Fibroblast of skin of scalp (primary cell): ENCODE measurements at regions not wholly inside any gene's neighbourhood (a gene's known extent, or its start where the extent isn't known, plus 50 kb on each side); places are given as distances from the start of the nearest gene placed in this dataset.
A peak's percentile ranks its signal among the peaks of the same experiment; 100 is the strongest.
"Not testable (repeated sequence)": the region's sequence is repeated elsewhere in the genome, so short reads cannot be mapped to it uniquely, and the experiment has no call there.

Experiments
- DNase-seq: peaks from one replicate; pipeline ENCODE4 v3.0.0-alpha.2; 2013

DNA sequence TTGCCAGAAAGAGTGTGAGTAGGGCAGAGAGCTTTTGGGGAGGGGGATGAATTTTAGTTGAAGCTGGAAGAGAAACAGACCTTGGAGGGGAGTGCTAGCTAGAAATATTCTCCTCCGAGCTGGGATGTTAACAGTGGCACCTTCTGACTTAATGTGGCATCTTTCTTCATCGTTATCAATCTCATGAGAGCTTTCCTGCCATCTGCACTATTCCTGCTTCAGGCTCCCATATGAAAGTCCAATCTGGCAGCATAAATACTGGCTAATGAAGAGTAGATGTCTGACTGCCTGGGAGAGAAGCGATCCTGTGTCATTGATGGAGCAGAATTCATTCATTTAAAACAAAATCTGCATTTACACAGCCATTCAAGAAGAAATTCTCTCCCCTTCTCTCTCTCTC is 284.5 kb downstream of the TMEM38B start:
- no peak for DNase-seq

DNA sequence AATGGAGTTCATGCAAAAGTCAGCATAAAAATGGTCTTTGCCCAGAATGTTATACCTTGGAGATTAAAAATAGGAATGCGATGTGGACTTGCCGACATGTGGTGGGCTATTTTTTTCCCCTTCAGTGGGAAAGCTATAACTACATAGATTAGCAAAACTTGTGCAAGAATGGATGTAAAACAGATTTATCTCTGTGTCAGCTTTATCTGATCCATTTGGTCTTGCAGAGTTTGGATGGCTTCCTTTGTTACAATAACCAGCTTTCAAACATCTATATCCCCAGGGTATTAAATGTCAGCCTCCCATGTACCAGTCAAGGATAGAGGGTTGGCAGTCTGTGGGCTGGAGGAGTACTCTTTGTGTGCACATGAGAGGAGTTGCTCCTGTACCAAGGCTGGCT is 284.9 kb downstream of the TMEM38B start:
- no peak for DNase-seq

DNA sequence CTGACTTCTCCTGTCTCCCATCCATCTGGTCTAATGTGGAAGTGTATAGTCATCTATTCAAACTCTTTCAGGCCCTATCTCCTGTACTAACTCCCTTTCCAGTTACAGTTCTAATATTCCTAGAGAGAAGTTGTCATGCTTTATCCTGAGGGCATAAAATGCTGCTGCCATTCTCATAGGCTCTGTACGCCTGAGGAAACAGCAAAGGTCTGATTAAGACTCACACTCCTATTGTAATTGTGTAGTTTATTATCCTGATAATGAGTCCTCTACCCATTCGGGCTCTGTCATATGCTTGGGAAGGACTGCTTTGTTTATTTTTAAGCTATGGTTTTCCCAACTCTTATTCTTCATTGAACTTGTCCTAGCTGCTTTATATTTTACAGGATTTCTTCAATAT is 290.4 kb downstream of the TMEM38B start:
- DNase-seq, result no peak

DNA sequence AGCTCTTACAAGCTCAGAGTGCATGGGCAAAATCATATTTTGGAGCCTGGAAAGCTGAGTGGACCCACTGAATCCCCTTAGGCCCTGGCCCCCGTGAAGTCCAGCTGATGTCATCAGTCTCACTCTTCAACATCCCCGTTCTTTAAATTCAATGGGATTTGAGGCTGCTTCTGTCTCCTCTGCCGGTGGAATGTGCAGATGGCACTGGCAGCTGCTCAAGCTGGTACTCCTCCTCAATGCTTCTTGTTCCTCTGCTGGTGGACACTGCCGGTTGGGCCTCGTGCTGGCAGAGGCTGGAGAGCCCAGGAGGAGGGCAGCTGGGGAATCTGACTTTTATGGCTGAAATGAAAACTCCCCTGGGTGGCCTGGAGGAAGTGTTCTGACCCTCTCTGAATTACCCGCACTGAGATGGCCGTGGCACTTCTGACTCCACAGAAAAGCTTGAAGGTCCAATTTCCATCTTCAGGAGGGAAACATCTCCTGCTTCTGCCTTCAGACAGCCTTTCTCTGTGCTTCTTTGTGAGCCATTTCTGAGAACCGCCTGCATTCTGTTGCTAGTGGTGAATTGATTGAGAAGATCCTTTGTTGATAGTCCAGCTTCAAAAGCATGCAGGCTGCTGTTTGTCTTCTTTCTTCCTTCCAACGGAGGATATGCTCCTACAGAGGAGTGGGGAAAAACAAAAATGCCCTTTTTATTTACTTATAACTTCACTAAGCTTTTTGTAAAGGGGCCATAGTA is 298.9 kb downstream of the TMEM38B start:
- DNase-seq, result no peak

DNA sequence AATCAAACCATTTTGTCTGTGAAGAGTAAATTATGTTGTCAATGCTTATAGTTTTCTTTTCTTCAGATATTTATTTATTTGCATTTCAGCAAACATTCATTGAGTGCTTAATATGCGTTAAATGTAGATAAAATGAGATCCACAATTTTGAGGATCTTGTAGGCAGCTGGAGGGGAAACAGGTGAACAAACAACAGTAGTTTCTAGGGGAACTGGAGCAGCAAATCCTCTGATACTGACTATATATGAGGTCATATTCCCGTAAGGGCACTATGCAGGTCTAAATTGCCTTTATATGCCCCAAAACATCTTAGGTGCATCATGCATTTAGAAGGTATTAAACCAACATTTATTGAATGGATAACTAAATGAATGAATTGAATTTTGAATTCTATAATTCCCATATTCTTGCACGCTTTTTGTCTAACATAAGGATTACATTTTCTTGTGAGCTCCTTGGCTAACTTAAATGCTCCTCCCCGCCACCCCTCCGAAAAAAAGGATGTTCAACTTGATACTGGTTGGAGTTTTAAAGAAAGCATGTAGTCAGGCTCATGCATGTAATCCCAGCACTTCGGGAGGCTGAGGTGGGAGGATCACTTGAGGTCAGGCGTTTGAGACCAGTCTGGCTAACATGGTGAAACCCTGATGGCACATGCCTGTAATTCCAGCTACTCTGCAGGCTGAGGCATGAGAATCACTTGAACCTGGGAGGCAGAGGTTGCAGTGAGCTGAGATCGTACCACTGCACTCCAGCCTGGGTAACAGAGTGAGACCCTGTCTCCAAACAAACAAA is 299.8 kb downstream of the TMEM38B start:
- DNase-seq, result no peak

DNA sequence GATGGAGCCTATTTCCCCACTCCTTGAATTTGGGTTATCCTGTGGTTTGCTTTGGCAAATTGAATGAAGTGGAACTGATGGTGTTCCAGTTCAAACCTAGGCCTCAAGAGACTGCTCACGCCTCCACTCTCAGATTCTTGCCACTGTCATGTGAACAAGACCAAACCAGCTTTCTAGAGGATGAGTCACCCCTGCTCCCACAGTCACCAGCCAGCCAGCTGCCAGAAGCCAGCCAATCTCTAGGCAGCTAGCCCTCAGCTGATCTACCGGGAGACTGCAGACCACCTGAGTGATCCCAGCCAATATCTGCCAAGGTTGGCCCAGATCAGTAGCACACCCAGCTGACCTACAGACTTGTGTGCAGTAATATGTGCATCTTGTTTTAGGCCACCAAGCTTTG is 300.6 kb downstream of the TMEM38B start:
- peak; percentile 53 for DNase-seq

DNA sequence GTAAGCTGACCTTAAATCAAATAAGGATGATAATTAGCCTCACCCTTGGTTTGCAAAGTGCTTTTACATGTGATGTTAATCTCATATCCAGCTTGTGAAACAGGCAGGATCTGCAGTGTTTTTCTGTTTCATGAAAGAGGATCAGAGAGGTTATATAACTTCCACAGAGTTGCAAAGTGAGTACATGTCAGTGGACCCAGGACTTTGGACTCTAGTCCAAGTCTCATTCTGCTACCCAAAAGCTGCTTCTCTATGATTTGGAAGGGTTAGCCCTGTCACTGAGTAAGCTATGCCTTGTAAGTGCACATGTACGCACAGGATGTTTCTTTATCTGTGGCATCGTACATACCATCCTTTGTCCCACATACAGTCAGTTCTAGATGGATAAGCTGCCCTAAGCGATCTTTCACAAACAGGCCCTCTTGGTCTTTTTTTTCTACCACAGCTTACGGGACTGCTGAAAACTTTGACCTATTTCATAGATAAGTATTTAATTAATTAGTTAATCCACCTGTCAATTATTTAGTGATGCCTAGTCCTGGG is 322.9 kb downstream of the TMEM38B start:
- no peak for DNase-seq

DNA sequence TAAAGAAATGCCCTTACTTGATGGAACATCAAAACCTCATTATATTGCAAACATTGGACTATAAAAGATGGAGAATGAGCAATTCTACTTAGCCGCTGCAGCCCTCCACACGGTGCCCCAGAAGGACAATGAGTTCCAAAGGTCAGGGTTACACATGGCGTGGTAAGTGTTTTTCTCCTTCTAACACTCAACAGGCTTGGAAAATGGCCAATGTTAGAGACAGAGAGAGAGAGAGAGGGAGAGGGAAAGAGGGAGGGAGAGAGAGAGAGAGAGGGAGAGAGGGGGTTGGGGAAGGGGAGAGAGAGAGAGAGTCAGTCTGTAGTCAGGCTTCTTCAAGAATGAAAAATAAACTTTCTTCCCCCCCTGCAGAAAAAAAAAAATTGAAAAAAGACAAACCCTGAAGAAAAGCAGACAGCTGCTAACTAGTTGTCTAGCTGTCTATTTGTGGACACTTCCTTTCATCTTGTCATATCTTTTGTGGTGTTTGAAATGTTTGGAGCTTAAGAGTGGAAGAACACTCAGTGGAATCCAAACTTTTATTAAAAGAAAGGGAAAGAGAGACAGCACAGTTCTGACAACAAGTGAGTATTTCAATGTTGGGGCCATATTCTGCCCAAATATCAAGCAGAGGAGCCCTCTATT is 324.8 kb downstream of the TMEM38B start:
- DNase-seq, result no peak

DNA sequence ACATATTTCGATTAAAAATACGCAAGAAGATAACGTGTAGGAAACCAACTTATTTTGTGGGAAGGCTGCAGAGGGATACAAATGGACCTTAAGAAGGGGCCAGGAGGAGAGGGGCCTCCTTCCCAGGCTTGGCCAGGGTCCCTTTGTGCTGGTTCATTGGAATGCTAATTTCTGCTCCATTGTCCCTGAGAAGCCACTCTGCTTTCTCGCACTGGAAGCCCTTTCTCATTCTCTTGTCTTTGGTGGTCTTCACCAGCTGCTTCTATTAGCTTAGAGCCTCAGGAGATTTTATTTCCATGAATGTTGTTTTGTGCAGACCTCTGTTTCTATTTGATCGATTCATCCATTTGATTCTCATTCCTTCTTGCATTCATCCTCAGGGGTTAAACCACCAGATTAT is 325.4 kb downstream of the TMEM38B start:
- DNase-seq, result no peak

DNA sequence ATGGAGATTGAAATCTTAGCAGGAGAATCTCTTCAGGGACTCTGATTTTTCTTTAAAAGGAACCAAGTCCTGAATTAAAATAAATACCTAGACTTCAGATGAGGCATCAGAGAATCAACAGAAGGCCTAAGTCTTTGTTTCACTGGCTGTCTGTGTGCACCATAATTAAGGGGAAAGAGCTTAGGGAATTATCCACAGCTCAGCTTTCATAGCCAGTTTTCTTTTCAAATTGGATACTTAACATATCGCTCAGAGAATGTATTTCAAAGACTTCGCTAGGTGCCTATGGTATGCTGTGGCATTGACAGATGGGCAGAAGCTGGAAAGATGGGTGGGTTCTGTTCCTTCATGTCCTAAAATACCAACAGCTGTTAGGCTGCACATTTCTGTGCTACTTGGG is 325.8 kb downstream of the TMEM38B start:
- DNase-seq, result no peak

DNA sequence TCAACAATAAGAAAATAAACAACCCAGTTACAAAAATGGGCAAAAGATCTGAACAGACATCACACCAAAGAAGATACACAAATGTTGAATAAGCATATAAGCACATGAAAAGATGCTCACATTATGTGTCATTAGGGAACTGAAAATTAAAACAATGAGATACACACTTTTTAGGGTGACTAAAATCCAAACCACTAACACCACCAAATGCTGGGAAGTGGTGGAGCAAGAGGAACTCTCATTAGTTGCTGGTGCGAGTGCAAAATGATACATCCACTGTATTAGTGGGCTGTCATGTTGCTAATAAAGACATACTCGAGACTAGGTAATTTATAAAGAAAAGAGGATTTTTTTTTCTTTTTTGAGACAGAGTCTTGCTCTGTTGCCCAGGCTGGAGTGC is 329.1 kb downstream of the TMEM38B start:
- DNase-seq, result no peak

DNA sequence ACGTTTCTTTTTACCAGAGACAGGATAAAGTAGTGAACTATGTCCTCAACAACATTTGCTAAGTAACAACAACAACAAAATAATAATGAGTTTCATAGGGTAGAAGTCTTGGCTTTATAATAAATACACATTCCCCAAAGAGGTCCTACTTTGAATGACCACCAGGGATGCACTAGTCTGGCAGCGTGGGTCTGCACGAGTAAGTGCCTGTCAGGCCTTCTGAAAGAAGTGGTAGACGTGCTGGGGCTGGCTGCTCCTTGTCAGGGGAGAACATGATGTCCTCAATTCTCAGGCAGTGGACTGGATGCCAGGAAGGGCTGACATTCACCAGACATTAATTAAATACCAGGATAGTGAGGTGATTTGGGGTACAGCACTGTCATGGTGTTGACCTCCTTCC is 331.1 kb downstream of the TMEM38B start:
- DNase-seq, result no peak

DNA sequence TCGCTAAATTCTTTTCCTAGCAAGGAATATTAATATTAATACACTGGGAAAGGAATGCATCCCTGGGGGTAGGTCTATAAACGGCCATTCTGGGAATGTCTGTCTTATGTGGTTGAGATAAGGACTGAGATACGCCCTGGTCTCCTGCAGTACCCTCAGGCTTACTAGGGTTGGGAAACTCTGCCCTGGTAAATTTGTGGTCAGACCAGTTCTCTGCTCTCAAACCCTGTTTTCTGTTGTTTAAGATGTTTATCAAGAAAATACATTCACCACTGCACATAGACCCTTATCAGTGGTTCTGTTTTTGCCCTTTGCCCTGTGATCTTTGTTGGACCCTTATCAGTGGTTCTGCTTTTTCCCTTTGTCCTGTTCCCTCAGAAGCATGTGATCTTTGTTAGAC is 335.8 kb downstream of the TMEM38B start:
- not testable (repeated sequence) for DNase-seq

DNA sequence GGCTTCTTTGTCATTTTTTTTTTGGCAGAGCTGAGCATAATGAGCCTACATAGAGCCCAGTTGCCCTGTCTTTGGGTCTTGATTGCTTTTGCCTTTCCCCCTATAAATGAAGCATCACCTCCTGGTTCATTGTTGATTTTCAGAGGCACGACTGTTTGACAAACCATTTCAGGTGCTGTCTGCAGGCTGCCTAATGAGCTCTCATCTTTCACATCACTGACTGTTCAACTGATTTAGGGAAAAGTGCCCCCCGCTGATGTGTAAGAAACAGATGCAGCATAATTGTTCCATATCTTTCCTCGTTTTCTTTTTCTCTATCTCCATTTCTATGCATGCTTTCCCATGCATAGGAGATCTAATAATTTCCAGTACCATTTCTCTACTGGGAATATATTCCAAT is 338.6 kb downstream of the TMEM38B start:
- no peak for DNase-seq

DNA sequence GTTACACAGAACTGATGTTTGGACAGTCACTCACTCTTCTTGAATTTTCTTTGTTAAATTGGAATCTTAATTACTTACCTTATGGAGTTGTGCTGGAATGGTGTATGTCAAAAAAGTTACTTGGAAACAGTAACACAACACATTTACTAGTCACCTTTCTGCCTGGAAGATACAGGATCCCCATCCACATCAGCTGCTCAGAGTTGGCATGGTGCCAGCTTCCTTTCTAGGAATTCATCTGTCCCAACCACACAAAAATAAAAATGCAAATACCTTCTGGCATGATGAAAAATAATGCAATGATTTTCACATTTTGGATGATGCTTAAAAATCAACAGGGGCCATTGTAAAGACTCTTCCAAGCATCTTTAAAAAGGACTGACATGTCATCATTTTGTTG is 341.5 kb downstream of the TMEM38B start:
- DNase-seq, result no peak

DNA sequence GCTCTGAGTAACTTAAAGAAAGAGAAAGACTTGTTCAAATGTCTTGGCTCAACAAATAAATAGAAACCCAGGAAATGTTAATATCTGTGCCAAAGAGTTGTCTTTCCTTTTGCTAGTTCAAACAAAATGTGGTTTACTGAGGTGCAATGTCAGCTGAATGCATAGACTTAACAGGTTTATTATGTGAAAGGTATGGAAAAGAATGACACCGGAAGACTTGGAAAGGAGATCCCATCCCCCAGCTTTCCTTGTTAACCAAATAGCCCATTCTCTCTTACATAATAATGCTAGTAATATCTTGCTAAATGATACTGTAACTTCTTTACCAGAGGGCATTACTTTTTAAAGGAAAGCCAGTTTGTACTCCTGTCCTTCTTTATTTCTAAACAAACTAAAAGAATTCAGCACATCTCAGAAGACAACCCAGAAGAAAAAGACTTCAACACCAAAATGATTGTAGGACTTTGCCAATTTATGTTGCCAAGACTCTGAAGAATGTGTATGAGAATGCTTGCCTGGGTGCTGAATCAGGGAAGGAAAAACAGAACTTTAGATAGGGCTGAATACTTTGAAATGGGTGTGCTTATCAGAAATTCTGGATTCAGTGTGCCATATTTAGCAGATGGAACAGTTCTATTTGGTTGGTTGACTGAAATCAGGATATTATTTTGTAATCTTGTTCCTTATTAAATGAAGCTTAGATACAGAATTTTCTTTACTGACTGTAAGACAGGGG is 344.1 kb downstream of the TMEM38B start:
- DNase-seq, result no peak

DNA sequence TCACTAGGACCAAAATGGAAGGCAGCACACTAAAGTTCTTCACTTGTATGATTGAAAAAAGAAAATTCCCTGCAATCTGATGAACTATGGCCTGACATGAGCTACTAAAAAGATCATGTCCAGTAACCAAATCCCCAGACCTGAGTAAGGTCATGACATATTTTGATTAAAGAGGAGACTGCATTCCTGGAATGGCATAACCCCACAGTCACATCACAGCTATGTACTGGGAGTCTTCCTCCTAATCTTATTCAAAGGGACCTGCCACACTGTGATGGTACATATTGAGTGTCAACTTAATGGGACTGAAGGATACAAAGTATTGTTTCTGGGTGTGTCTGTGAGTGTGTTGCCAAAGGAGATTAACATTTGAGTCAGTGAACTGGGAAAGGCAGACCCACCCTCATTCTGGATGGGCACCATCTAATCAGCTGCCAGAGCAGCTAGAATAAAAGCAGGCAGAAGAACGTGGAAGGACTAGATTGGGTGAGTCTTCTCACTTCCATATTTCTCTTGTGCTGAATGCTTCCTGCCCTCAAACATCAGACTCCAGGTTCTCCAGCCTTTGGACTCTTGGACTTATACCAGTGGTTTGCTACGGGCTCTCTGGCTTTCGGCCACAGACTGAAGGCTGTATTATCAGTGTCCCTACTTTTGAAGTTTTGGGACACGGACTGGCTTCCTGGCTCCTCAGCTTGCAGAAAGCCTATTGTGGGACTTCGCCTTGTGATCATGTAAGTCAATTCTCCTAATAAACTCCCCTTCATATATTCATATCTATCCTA is 345.0 kb downstream of the TMEM38B start:
- DNase-seq, result no peak

DNA sequence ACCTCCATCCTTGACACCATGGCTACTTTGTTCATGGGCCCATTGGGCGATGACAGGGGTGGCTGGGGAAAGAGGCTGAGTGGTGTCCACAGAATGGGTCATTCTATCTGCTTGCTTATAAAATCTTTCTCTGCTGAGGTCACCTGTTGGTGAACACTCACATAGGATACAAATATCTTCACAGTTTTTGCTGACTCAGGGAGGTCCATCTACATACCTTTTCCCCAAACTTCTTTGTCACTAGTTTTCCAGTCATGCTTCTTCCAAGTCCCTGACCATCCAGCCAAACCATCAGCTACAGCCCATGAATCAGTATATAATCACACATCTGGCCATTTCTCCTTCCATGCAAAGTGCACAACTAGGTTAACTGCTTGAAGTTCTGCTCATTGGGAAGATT is 347.6 kb downstream of the TMEM38B start:
- DNase-seq, result not testable (repeated sequence)

DNA sequence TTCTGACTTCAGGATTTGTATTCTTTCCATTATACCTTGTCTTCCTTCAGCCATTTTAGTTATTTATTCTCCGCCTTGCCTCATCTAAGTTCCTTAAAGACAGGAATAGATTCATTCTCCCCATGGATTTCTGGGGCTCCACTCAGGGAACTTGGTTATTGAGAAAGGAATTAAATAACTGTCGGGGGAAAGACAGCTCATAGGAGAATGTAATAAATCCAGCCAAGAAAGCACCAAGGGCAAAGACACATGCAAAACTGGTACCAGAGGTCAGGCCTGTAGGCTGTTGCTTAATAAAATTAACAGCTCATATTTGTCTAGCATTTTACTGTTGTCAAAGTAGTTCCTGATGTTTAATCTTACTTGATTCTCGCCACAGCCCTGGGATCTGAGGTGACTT is 357.2 kb downstream of the TMEM38B start:
- DNase-seq, result no peak

DNA sequence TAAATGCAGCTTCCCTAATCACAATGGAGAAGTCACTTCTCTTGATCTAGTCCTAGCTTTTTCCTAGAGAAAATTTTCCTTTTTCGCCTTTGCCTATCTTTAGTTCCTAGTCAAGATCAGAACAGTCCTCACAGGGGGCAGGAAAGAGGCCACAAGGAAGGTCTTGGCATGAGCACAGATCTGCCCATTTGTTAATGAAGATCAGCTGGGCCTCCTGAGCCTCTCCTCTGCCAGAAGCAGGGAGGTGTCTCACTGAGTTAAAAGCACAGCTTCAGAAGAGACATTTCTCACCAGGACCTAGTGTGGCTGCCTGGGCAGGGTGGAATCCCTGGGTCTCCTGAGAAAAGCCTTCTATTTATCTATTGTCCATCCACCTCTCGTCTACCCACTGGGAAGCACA is 357.8 kb downstream of the TMEM38B start:
- DNase-seq, result no peak

DNA sequence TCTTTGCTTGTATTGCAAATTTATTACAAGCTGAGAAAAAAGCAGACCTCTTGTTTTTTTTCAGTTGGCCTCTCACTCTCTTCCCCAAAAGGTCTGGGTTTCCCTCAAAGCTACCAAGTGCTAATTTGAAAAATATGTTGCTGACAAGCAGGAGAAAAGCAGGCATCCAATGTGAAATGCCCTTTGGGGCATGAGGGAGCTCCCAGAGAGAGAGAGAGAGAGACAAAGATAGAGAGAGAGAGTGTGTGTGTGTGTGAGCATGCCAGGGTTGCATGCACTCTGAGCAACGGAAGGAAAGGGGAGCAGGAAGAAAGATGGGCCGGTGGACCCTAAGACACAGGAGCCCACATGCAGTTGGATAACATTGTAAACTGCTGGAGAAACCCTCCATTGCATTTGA is 358.4 kb downstream of the TMEM38B start:
- peak; percentile 38 for DNase-seq

DNA sequence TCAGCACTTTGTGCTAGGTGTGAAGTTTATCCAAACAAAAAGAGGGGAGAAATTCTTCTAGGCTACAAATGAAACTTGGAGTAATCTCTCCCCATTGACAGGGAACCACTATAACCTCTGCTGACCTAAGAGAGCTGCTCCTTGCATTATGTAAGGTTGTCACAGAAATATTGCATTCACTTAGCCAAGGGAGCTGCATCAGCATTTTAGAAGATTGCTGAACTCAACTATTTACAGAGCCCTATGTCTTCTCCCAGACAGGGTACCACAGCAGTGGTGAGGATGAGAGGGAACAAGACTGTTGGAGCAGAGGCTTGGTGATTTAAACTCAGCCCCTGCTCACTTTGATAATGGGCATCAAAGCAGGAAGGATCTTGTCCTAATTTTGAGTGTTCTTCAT is 362.0 kb downstream of the TMEM38B start:
- no peak for DNase-seq
